ENCODE measurements at regions not wholly inside any gene's neighbourhood (a gene's known extent, or its start where the extent isn't known, plus 50 kb on each side); places are given as distances from the start of the nearest gene placed in this dataset.

- no peak for DNase-seq (ENCODE audit: low spot score)
- H3K4me1 Mint-ChIP-seq (ENCODE audit: low read depth) = no peaks in the 10 kb centered on the region
- H3K27me3 Mint-ChIP-seq (ENCODE audit: low read depth) = peaks cover 5% of the 10 kb centered on the region
These were observed 85.4 kb upstream of the CD53 start for GRCh38 chr1:110787328-110788071.

GRCh38 chr1:110786802-110787327 is 86.1 kb upstream of the CD53 start:
- DNase-seq (ENCODE audit: low spot score) = no peak
- Mint-ChIP-seq H3K4me3 (ENCODE audit: unreplicated experiment) (no peak overlapping the region), H3K4me1 (ENCODE audit: low read depth) (no peaks in the 10 kb centered on the region), H3K36me3 (ENCODE audit: low read depth) (no peaks in the 10 kb centered on the region), H3K27me3 (ENCODE audit: low read depth) (peaks cover 5% of the 10 kb centered on the region), H3K9me3 (ENCODE audit: low read depth) (peaks cover 7% of the 10 kb centered on the region), H3K27ac (ENCODE audit: unreplicated experiment) (no peak overlapping the region)
- TF ChIP-seq CTCF (IDR thresholded peaks at IDR 0.05) = no peak

More at GRCh38 chr1:110787328-110788071, 85.4 kb upstream of the CD53 start:
- TF ChIP-seq CTCF (IDR thresholded peaks at IDR 0.05) = no peak
- no peak overlapping the region for H3K4me3 Mint-ChIP-seq (ENCODE audit: unreplicated experiment)
- no peak overlapping the region for H3K27ac Mint-ChIP-seq (ENCODE audit: unreplicated experiment)
- H3K9me3 Mint-ChIP-seq (ENCODE audit: low read depth) = peaks cover 7% of the 10 kb centered on the region
- H3K36me3 Mint-ChIP-seq (ENCODE audit: low read depth) = no peaks in the 10 kb centered on the region

- no peak for DNase-seq (ENCODE audit: low spot score)
- no peak overlapping the region for H3K27ac Mint-ChIP-seq (ENCODE audit: unreplicated experiment)
- no peak for TF ChIP-seq CTCF (IDR thresholded peaks at IDR 0.05)
- H3K9me3 Mint-ChIP-seq (ENCODE audit: low read depth) = peaks cover 7% of the 10 kb centered on the region
- H3K36me3 Mint-ChIP-seq (ENCODE audit: low read depth) = no peaks in the 10 kb centered on the region
- peaks cover 9% of the 10 kb centered on the region for H3K27me3 Mint-ChIP-seq (ENCODE audit: low read depth)
- H3K4me1 Mint-ChIP-seq (ENCODE audit: low read depth) = no peaks in the 10 kb centered on the region
- no peak overlapping the region for H3K4me3 Mint-ChIP-seq (ENCODE audit: unreplicated experiment)
These were observed 87.3 kb upstream of the CD53 start for GRCh38 chr1:110785612-110786011.

- TF ChIP-seq CTCF (IDR thresholded peaks at IDR 0.05) = no peak
- peaks cover 7% of the 10 kb centered on the region for H3K9me3 Mint-ChIP-seq (ENCODE audit: low read depth)
- H3K4me3 Mint-ChIP-seq (ENCODE audit: unreplicated experiment) = no peak overlapping the region
- no peaks in the 10 kb centered on the region for H3K36me3 Mint-ChIP-seq (ENCODE audit: low read depth)
- H3K27me3 Mint-ChIP-seq (ENCODE audit: low read depth) = peaks cover 14% of the 10 kb centered on the region
- H3K27ac Mint-ChIP-seq (ENCODE audit: unreplicated experiment) = no peak overlapping the region
- no peak for DNase-seq (ENCODE audit: low spot score)
- no peaks in the 10 kb centered on the region for H3K4me1 Mint-ChIP-seq (ENCODE audit: low read depth)
These were observed 87.9 kb upstream of the CD53 start for GRCh38 chr1:110785055-110785454.

- H3K4me3 Mint-ChIP-seq (ENCODE audit: unreplicated experiment) = no peak overlapping the region
- no peaks in the 10 kb centered on the region for H3K4me1 Mint-ChIP-seq (ENCODE audit: low read depth)
- DNase-seq (ENCODE audit: low spot score) = no peak
- peaks cover under 1% of the 10 kb centered on the region for H3K9me3 Mint-ChIP-seq (ENCODE audit: low read depth)
- no peak overlapping the region for H3K27ac Mint-ChIP-seq (ENCODE audit: unreplicated experiment)
- peak; percentile 91 for TF ChIP-seq CTCF (IDR thresholded peaks at IDR 0.05)
- peaks cover 2% of the 10 kb centered on the region for H3K36me3 Mint-ChIP-seq (ENCODE audit: low read depth)
- H3K27me3 Mint-ChIP-seq (ENCODE audit: low read depth) = peaks cover 21% of the 10 kb centered on the region
These were observed 89.5 kb upstream of the CD53 start for GRCh38 chr1:110783292-110783918.

Data from chondrocyte (in vitro differentiated cells).